Activated naive CD8-positive, alpha-beta T cell treated with anti-CD3 and anti-CD28 coated beads, Interleukin-2, amount 10 ng/mL, durations not matched to agents 7 days and 5 days (primary cell): ENCODE measurements at regions not wholly inside any gene's neighbourhood (a gene's known extent, or its start where the extent isn't known, plus 50 kb on each side); places are given as distances from the start of the nearest gene placed in this dataset.

Source experiments
- ATAC-seq: fragments of 150-1000 bp; cut with Tn5 transposase; one replicate; pipeline ENCODE4 v1.10.0; 2021; ENCODE audit warnings: low read depth, moderate library complexity
- POLR2A ChIA-PET: fragments of 350-600 bp; sonication (Branson Sonifier 250); formaldehyde crosslinking; loops from one replicate; lab custom pipeline; 2021; ENCODE audit warnings: antibody characterized with exemption; lab: Charles Lee
- DNase-seq: peaks from one replicate; pipeline ENCODE4 v3.0.0; 2021
- H3K27ac Mint-ChIP-seq: one replicate; pipeline ENCODE4 v1.8.0; 2022; ENCODE audit warnings: mild to moderate bottlenecking, mixed read lengths
- H3K27me3 Mint-ChIP-seq: one replicate; pipeline ENCODE4 v1.8.0; 2022; ENCODE audit warnings: mild to moderate bottlenecking, moderate library complexity, mixed read lengths
- H3K36me3 Mint-ChIP-seq: one replicate; pipeline ENCODE4 v1.8.0; 2021; ENCODE audit warnings: mild to moderate bottlenecking, mixed read lengths
- H3K4me1 Mint-ChIP-seq: one replicate; pipeline ENCODE4 v1.8.0; 2021; ENCODE audit warnings: mixed read lengths
- H3K4me3 Mint-ChIP-seq: one replicate; pipeline ENCODE4 v1.8.0; 2022; ENCODE audit warnings: mild to moderate bottlenecking, moderate library complexity, mixed read lengths
- H3K9me3 Mint-ChIP-seq: one replicate; pipeline ENCODE4 v1.8.0; 2021; ENCODE audit warnings: mixed read lengths

GRCh38 chr20:48236000-48236970 lies 451.0 kb upstream of the SULF2 start:
- Mint-ChIP-seq H3K36me3 (no peaks in the 10 kb centered on the region), H3K27me3 (no peaks in the 10 kb centered on the region), H3K9me3 (peaks cover 10% of the 10 kb centered on the region), H3K4me3 (no peak overlapping the region), H3K27ac (no peak overlapping the region), H3K4me1 (peaks cover 6% of the 10 kb centered on the region)
- POLR2A ChIA-PET: no interaction called here
- no peak for ATAC-seq
- DNase-seq: no peak

GRCh38 chr20:48234951-48235350 lies 449.7 kb upstream of the SULF2 start:
- no peak for DNase-seq

GRCh38 chr20:48231253-48231930 lies 446.1 kb upstream of the SULF2 start:
- H3K27me3 Mint-ChIP-seq: no peaks in the 10 kb centered on the region
- H3K4me3 Mint-ChIP-seq: no peak overlapping the region
- H3K27ac Mint-ChIP-seq: no peak overlapping the region
- H3K4me1 Mint-ChIP-seq: peaks cover 6% of the 10 kb centered on the region
- peaks cover 16% of the 10 kb centered on the region for H3K9me3 Mint-ChIP-seq
- no peaks in the 10 kb centered on the region for H3K36me3 Mint-ChIP-seq
- DNase-seq (no peak), ATAC-seq (no peak)
- POLR2A ChIA-PET: no interaction called here

More at GRCh38 chr20:48234951-48235350, 449.7 kb upstream of the SULF2 start:
- Mint-ChIP-seq H3K36me3 (no peaks in the 10 kb centered on the region), H3K4me1 (peaks cover 6% of the 10 kb centered on the region), H3K4me3 (no peak overlapping the region), H3K27me3 (no peaks in the 10 kb centered on the region), H3K9me3 (peaks cover 12% of the 10 kb centered on the region), H3K27ac (no peak overlapping the region)
- POLR2A ChIA-PET: no interaction called here
- ATAC-seq: no peak

GRCh38 chr20:48230216-48230615 lies 444.9 kb upstream of the SULF2 start:
- Mint-ChIP-seq H3K4me1 (peaks cover 7% of the 10 kb centered on the region), H3K36me3 (no peaks in the 10 kb centered on the region), H3K27ac (no peak overlapping the region), H3K27me3 (no peaks in the 10 kb centered on the region), H3K4me3 (no peak overlapping the region), H3K9me3 (peaks cover 16% of the 10 kb centered on the region)
- POLR2A ChIA-PET: no interaction called here
- no peak for ATAC-seq
- DNase-seq: no peak

GRCh38 chr20:48227381-48227780 lies 442.1 kb upstream of the SULF2 start:
- Mint-ChIP-seq H3K4me3 (no peak overlapping the region), H3K9me3 (peaks cover 11% of the 10 kb centered on the region), H3K27ac (no peak overlapping the region), H3K4me1 (peaks cover 5% of the 10 kb centered on the region), H3K27me3 (no peaks in the 10 kb centered on the region), H3K36me3 (no peaks in the 10 kb centered on the region)
- no peak for DNase-seq
- POLR2A ChIA-PET: no interaction called here
- no peak for ATAC-seq

GRCh38 chr20:48226642-48227041 lies 441.4 kb upstream of the SULF2 start:
- H3K36me3 Mint-ChIP-seq: no peaks in the 10 kb centered on the region
- no peak overlapping the region for H3K4me3 Mint-ChIP-seq
- H3K9me3 Mint-ChIP-seq: peaks cover 10% of the 10 kb centered on the region
- no peak overlapping the region for H3K27ac Mint-ChIP-seq
- POLR2A ChIA-PET: no interaction called here
- H3K27me3 Mint-ChIP-seq: no peaks in the 10 kb centered on the region
- no peak for DNase-seq
- peaks cover 5% of the 10 kb centered on the region for H3K4me1 Mint-ChIP-seq
- no peak for ATAC-seq

GRCh38 chr20:48224533-48225050 lies 439.3 kb upstream of the SULF2 start:
- DNase-seq: no peak
- POLR2A ChIA-PET: no interaction called here
- Mint-ChIP-seq H3K36me3 (no peaks in the 10 kb centered on the region), H3K4me3 (no peak overlapping the region), H3K27me3 (no peaks in the 10 kb centered on the region), H3K9me3 (peaks cover 3% of the 10 kb centered on the region), H3K4me1 (peaks cover 5% of the 10 kb centered on the region), H3K27ac (no peak overlapping the region)
- ATAC-seq: no peak

- POLR2A ChIA-PET: no interaction called here
- H3K9me3 Mint-ChIP-seq: peaks cover 3% of the 10 kb centered on the region
- H3K27me3 Mint-ChIP-seq: peaks cover 3% of the 10 kb centered on the region
- H3K4me1 Mint-ChIP-seq: peaks cover 5% of the 10 kb centered on the region
- no peak for DNase-seq
- no peaks in the 10 kb centered on the region for H3K36me3 Mint-ChIP-seq
- no peak for ATAC-seq
- no peak overlapping the region for H3K27ac Mint-ChIP-seq
- H3K4me3 Mint-ChIP-seq: no peak overlapping the region
Observed at GRCh38 chr20:48223715-48224114, 438.4 kb upstream of the SULF2 start.

GRCh38 chr20:48222595-48223180 lies 437.4 kb upstream of the SULF2 start:
- peaks cover 5% of the 10 kb centered on the region for H3K4me1 Mint-ChIP-seq
- POLR2A ChIA-PET: no interaction called here
- DNase-seq (no peak), ATAC-seq (no peak)
- no peaks in the 10 kb centered on the region for H3K36me3 Mint-ChIP-seq
- peaks cover 3% of the 10 kb centered on the region for H3K27me3 Mint-ChIP-seq
- H3K27ac Mint-ChIP-seq: no peak overlapping the region
- no peak overlapping the region for H3K4me3 Mint-ChIP-seq
- no peaks in the 10 kb centered on the region for H3K9me3 Mint-ChIP-seq

- peaks cover 3% of the 10 kb centered on the region for H3K27me3 Mint-ChIP-seq
- H3K27ac Mint-ChIP-seq: no peak overlapping the region
- no peak for ATAC-seq
- DNase-seq: no peak
- H3K4me1 Mint-ChIP-seq: peaks cover 3% of the 10 kb centered on the region
- H3K4me3 Mint-ChIP-seq: no peak overlapping the region
- no peaks in the 10 kb centered on the region for H3K9me3 Mint-ChIP-seq
- POLR2A ChIA-PET: no interaction called here
- H3K36me3 Mint-ChIP-seq: no peaks in the 10 kb centered on the region
Observed at GRCh38 chr20:48220033-48220633, 434.9 kb upstream of the SULF2 start.

GRCh38 chr20:48219306-48219705 lies 434.0 kb upstream of the SULF2 start:
- Mint-ChIP-seq H3K27me3 (peaks cover 3% of the 10 kb centered on the region), H3K9me3 (no peaks in the 10 kb centered on the region), H3K27ac (no peak overlapping the region), H3K4me1 (peaks cover 3% of the 10 kb centered on the region), H3K4me3 (no peak overlapping the region), H3K36me3 (no peaks in the 10 kb centered on the region)
- ATAC-seq: no peak
- DNase-seq: no peak
- POLR2A ChIA-PET: no interaction called here

GRCh38 chr20:48217190-48217589 lies 431.9 kb upstream of the SULF2 start:
- no peaks in the 10 kb centered on the region for H3K4me1 Mint-ChIP-seq
- H3K27me3 Mint-ChIP-seq: peaks cover 3% of the 10 kb centered on the region
- DNase-seq (no peak), ATAC-seq (no peak)
- no peaks in the 10 kb centered on the region for H3K9me3 Mint-ChIP-seq
- no peak overlapping the region for H3K27ac Mint-ChIP-seq
- no peaks in the 10 kb centered on the region for H3K36me3 Mint-ChIP-seq
- H3K4me3 Mint-ChIP-seq: no peak overlapping the region
- POLR2A ChIA-PET: no interaction called here

GRCh38 chr20:48215536-48215935 lies 430.3 kb upstream of the SULF2 start:
- H3K9me3 Mint-ChIP-seq: no peaks in the 10 kb centered on the region
- POLR2A ChIA-PET: no interaction called here

More at GRCh38 chr20:48215536-48215935, 430.3 kb upstream of the SULF2 start:
- DNase-seq (no peak), ATAC-seq (no peak)
- Mint-ChIP-seq H3K4me1 (no peaks in the 10 kb centered on the region), H3K27ac (no peak overlapping the region), H3K36me3 (no peaks in the 10 kb centered on the region), H3K27me3 (peaks cover 3% of the 10 kb centered on the region), H3K4me3 (no peak overlapping the region)
